H1 (cell line): ENCODE measurements at regions not wholly inside any gene's neighbourhood (a gene's known extent, or its start where the extent isn't known, plus 50 kb on each side); places are given as distances from the start of the nearest gene placed in this dataset.

ENCODE experiments used
- CTCF ChIA-PET: fragments of 300-600 bp; sonication (Branson Sonifier 250); formaldehyde crosslinking; loops from one replicate; lab custom pipeline; 2021; ENCODE audit not compliant: partially characterized antibody; lab: Charles Lee
- POLR2A ChIA-PET: fragments of 300-600 bp; sonication (Branson Sonifier 250); formaldehyde crosslinking; loops from one replicate; lab custom pipeline; 2021; ENCODE audit warnings: inconsistent platforms; ENCODE audit not compliant: partially characterized antibody; lab: Charles Lee
- DNase-seq, 2 experiments: peaks; one replicate each; pipeline versions ENCODE4 v3.0.0 to v3.0.0-alpha.2; 2010 to 2022; ENCODE audit warnings: low spot score in 2 of 2, low read depth in 1 of 2, mixed read lengths in 1 of 2
- FAIRE-seq: peaks from 2 replicates; lab custom pipeline; 2011; peaks lifted over from hg19 to GRCh38; lab: Jason Lieb, UNC
- H2AFZ ChIP-seq: 2 replicates; pipeline ENCODE4 v1.8.1; 2012; ENCODE audit warnings: low read length, inconsistent platforms
- H2AK5ac ChIP-seq: 2 replicates; pipeline ENCODE4 v1.6.1; 2013; ENCODE audit warnings: low read depth, low read length
- H2BK120ac ChIP-seq: replicated peaks from 2 replicates; pipeline ENCODE3; 2013; ENCODE audit warnings: low read depth, low read length, inconsistent platforms
- H2BK12ac ChIP-seq: 2 replicates; pipeline ENCODE4 v1.6.1; 2013; ENCODE audit warnings: low read depth, low read length
- H2BK15ac ChIP-seq: 2 replicates; pipeline ENCODE4 v1.6.1; 2013; ENCODE audit warnings: low read length
- H2BK20ac ChIP-seq: 2 replicates; pipeline ENCODE4 v1.6.1; 2013; ENCODE audit warnings: low read length
- H2BK5ac ChIP-seq: 2 replicates; pipeline ENCODE4 v1.6.1; 2013; ENCODE audit warnings: low read depth, low read length
- H3K14ac ChIP-seq: 2 replicates; pipeline ENCODE4 v1.6.1; 2013; ENCODE audit warnings: inconsistent platforms; ENCODE audit not compliant: insufficient read length
- H3K18ac ChIP-seq: 2 replicates; pipeline ENCODE4 v1.6.1; 2013; ENCODE audit warnings: low read length; ENCODE audit errors: extremely low read depth
- H3K23ac ChIP-seq: 2 replicates; pipeline ENCODE4 v1.6.1; 2013; ENCODE audit warnings: inconsistent platforms; ENCODE audit not compliant: insufficient read length
- H3K23me2 ChIP-seq: 2 replicates; pipeline ENCODE4 v1.6.1; 2013; ENCODE audit warnings: low read depth, low read length
- H3K27ac ChIP-seq: 2 replicates; pipeline ENCODE4 v1.6.1; 2011; ENCODE audit warnings: low read depth, low read length, inconsistent platforms
- H3K27me3 ChIP-seq, 4 experiments: replicated peaks in 1 of 4; 1 replicate in 1 of 4; 2 replicates in 3 of 4; pipeline versions ENCODE4 v1.6.1 to v1.8.1; 2011 to 2013; ENCODE audit warnings: low read length in 3 of 4, mild to moderate bottlenecking in 3 of 4, inconsistent platforms in 2 of 4, mixed read lengths in 2 of 4, moderate library complexity in 1 of 4; ENCODE audit not compliant: control insufficient read depth in 3 of 4, insufficient read depth in 3 of 4; ENCODE audit errors: extremely low read depth in 1 of 4
- H3K36me3 ChIP-seq, 4 experiments: 2 replicates each; pipeline versions ENCODE4 v1.6.1 to v1.8.1; 2011 to 2013; ENCODE audit warnings: mild to moderate bottlenecking in 4 of 4, low read length in 3 of 4, moderate library complexity in 2 of 4, control low read depth in 1 of 4, inconsistent platforms in 1 of 4; ENCODE audit not compliant: insufficient read depth in 4 of 4, control insufficient read depth in 2 of 4
- H3K4ac ChIP-seq: replicated peaks from 2 replicates; pipeline ENCODE3; 2013; ENCODE audit warnings: low read length, low read depth, mixed read lengths, inconsistent platforms; ENCODE audit not compliant: insufficient read length
- H3K4me1 ChIP-seq, 4 experiments: replicated peaks in 1 of 4; 1 replicate in 1 of 4; 2 replicates in 3 of 4; pipeline versions ENCODE4 v1.6.1 to v1.8.1; 2011 to 2013; ENCODE audit warnings: low read length in 3 of 4, inconsistent platforms in 2 of 4, mixed read lengths in 1 of 4; ENCODE audit not compliant: insufficient read depth in 4 of 4, control insufficient read depth in 3 of 4
- H3K4me2 ChIP-seq, 2 experiments: 2 replicates each; pipeline versions ENCODE4 v1.6.1 to v1.8.1; 2011 to 2013; ENCODE audit warnings: low read depth in 2 of 2, low read length in 2 of 2, control low read depth in 1 of 2, inconsistent platforms in 1 of 2, mild to moderate bottlenecking in 1 of 2; ENCODE audit not compliant: insufficient read depth in 1 of 2
- H3K4me3 ChIP-seq, 4 experiments: fragments of 200-600, 300-600 bp in 1 of 4; sonication (generic), shearing (Covaris generic), sonication (Bioruptor Twin) in 1 of 4; 2 replicates each; pipeline versions ENCODE4 v1.5.1 to v1.8.1; 2011 to 2016; ENCODE audit warnings: low read length in 4 of 4, low read depth in 3 of 4, control low read depth in 2 of 4, inconsistent platforms in 2 of 4, mild to moderate bottlenecking in 2 of 4, mixed read lengths in 1 of 4, moderate library complexity in 1 of 4; ENCODE audit not compliant: insufficient read depth in 2 of 4; ENCODE audit errors: extremely low read depth in 1 of 4
- H3K56ac ChIP-seq: replicated peaks from 2 replicates; pipeline ENCODE3; 2013; ENCODE audit warnings: low read depth, mild to moderate bottlenecking, mixed read lengths, low read length, inconsistent platforms; ENCODE audit not compliant: insufficient read length
- H3K79me1 ChIP-seq: 2 replicates; pipeline ENCODE4 v1.6.1; 2013; ENCODE audit warnings: low read depth, low read length, control low read depth
- H3K79me2 ChIP-seq, 2 experiments: 2 replicates each; pipeline versions ENCODE4 v1.6.1 to v1.8.1; 2012 to 2013; ENCODE audit warnings: low read length in 2 of 2, mild to moderate bottlenecking in 2 of 2, inconsistent platforms in 1 of 2; ENCODE audit not compliant: insufficient read depth in 2 of 2, control insufficient read depth in 1 of 2
- H3K9ac ChIP-seq, 4 experiments: replicated peaks in 1 of 4; 1 replicate in 1 of 4; 2 replicates in 3 of 4; pipeline versions ENCODE4 v1.6.1 to v1.8.1; 2011 to 2013; ENCODE audit warnings: low read depth in 3 of 4, low read length in 3 of 4, control low read depth in 2 of 4, mild to moderate bottlenecking in 2 of 4, moderate library complexity in 2 of 4, inconsistent platforms in 1 of 4; ENCODE audit errors: extremely low read depth in 1 of 4
- H3K9me3 ChIP-seq, 2 experiments: 2 replicates each; pipeline versions ENCODE4 v1.6.1 to v1.8.1; 2012 to 2013; ENCODE audit warnings: mild to moderate bottlenecking in 2 of 2, moderate library complexity in 2 of 2, control low read depth in 1 of 2, inconsistent platforms in 1 of 2, low read depth in 1 of 2, low read length in 1 of 2, mixed read lengths in 1 of 2; ENCODE audit not compliant: insufficient read depth in 2 of 2
- H4K20me1 ChIP-seq, 2 experiments: replicated peaks in 1 of 2; 2 replicates each; pipeline versions ENCODE3 to v1.8.1; 2011 to 2013; ENCODE audit warnings: inconsistent platforms in 2 of 2, low read length in 2 of 2, mild to moderate bottlenecking in 1 of 2; ENCODE audit not compliant: insufficient read depth in 2 of 2, control insufficient read depth in 1 of 2
- H4K5ac ChIP-seq: 2 replicates; pipeline ENCODE4 v1.6.1; 2013; ENCODE audit warnings: low read length, low read depth, mixed read lengths, inconsistent platforms; ENCODE audit not compliant: insufficient read length
- H4K8ac ChIP-seq: 2 replicates; pipeline ENCODE4 v1.8.0; 2013; ENCODE audit warnings: mild to moderate bottlenecking, moderate library complexity, low read length, inconsistent platforms; ENCODE audit not compliant: insufficient read depth; ENCODE audit errors: extremely low read depth
- H4K91ac ChIP-seq: replicated peaks from 2 replicates; pipeline ENCODE3; 2013; ENCODE audit warnings: low read length, mixed read lengths, inconsistent platforms; ENCODE audit not compliant: insufficient read length
- CEBPB ChIP-seq: IDR thresholded peaks from 2 replicates; pipeline ENCODE4 v1.6.1; 2012; ENCODE audit warnings: low read depth, low read length
- TCF12 ChIP-seq: IDR thresholded peaks from 2 replicates; pipeline ENCODE4 v1.6.1; 2011; ENCODE audit warnings: low read depth, mild to moderate bottlenecking, low read length
- USF2 ChIP-seq: IDR thresholded peaks from 2 replicates; pipeline ENCODE4 v1.6.1; 2011; ENCODE audit warnings: low read length, improper control_type of control experiment
- WGBS, 2 experiments: shearing (Covaris generic) in 1 of 2; methylation state at CpG; one replicate each; pipeline versions ENCODE4 v1.1.6 to v1.1.7; 2013 to 2015; ENCODE audit warnings: low lambda C conversion rate in 2 of 2, mixed read lengths in 2 of 2, inconsistent platforms in 1 of 2, low coverage in 1 of 2, missing lambda C conversion rate in 1 of 2; ENCODE audit not compliant: insufficient replicate concordance in 2 of 2, insufficient coverage in 1 of 2, insufficient read length in 1 of 2; ENCODE audit errors: extremely low coverage in 1 of 2, missing lambda C conversion rate in 1 of 2; 5-methylcytosine and 5-hydroxymethylcytosine counted together

DNA sequence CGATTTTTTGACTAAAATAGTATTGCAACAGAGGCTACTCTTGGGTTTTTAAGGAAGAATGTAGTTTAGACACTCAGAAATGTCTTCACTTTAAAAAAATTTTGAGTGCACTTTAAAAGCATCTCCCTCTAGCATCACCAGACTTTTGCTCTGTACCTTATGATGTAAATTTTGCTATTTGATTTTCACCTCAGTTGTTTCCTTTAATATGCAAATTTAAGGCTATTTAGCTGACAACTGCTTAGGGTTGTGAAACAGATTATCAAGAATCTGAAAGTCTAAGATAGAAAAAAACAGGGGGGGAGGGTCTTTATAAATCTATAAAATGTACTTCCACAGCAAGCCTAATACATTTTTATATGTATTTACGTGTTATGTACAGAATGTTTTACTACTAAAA is 92.9 kb upstream of the USP38 start:
- no peak overlapping the region for H3K9ac ChIP-seq
- FAIRE-seq (no peak), DNase-seq (no peak)
- 0 out of 8 replicates have a peak overlapping the region, but pooled peaks of 1 of the 4 experiments have one; percentile 1 for H3K4me3 ChIP-seq
- no peaks in the 10 kb centered on the region for H3K23me2 ChIP-seq
- ChIA-PET POLR2A (no interaction called here), CTCF (interaction anchor here (0.7 to 1.1 kb wide), 2 partner anchors 11 to 818 kb away, joined by 3 to 4 read pairs; no protein-coding TSS in a partner anchor)
- no peak overlapping the region for H2BK20ac ChIP-seq
- H2BK120ac ChIP-seq, result no peak overlapping the region
- H3K18ac ChIP-seq, result no peak overlapping the region
- no peak overlapping the region for H3K56ac ChIP-seq
- no peak overlapping the region for H2BK5ac ChIP-seq
- no peak overlapping the region for H4K5ac ChIP-seq
- 59% methylated on average over 2 of the region's 2 CpGs; no CpG with 5 or more reads in 1 of the 2 experiments for WGBS, 2 experiments
- no peak overlapping the region for H3K4me2 ChIP-seq
- H3K36me3 ChIP-seq, result peaks cover 0 to 6% (median 0%) of the 10 kb centered on the region in 4 experiments; a peak in 1 of 8 replicates
- H2AK5ac ChIP-seq, result no peak overlapping the region
- H4K91ac ChIP-seq, result no peak overlapping the region
- H4K20me1 ChIP-seq, result no peaks in the 10 kb centered on the region
- no peaks in the 10 kb centered on the region for H3K27me3 ChIP-seq
- H3K14ac ChIP-seq, result no peak overlapping the region
- no peak overlapping the region for H4K8ac ChIP-seq
- no peak overlapping the region for H3K23ac ChIP-seq
- H3K27ac ChIP-seq, result no peak overlapping the region
- H3K79me1 ChIP-seq, result no peaks in the 10 kb centered on the region
- TF ChIP-seq CEBPB (peak; percentile 48; the same call in 1 of the 2 replicates), USF2 (no peak), TCF12 (no peak)
- no peak overlapping the region for H2BK12ac ChIP-seq
- no peak overlapping the region for H3K4ac ChIP-seq
- no peak overlapping the region for H2AFZ ChIP-seq
- no peaks in the 10 kb centered on the region for H3K79me2 ChIP-seq
- H2BK15ac ChIP-seq, result no peak overlapping the region
- H3K4me1 ChIP-seq, result no peaks in the 10 kb centered on the region
- H3K9me3 ChIP-seq, result peaks cover 10 to 21% of the 10 kb centered on the region in 2 experiments; a peak in 3 of 4 replicates
